Mesothelial cell of epicardium (in vitro differentiated cells): ENCODE measurements at regions not wholly inside any gene's neighbourhood (a gene's known extent, or its start where the extent isn't known, plus 50 kb on each side); places are given as distances from the start of the nearest gene placed in this dataset.

ENCODE experiments used
- DNase-seq, 2 experiments: peaks; one replicate each; pipeline ENCODE4 v3.0.0; 2021; ENCODE audit warnings: low spot score in 2 of 2; ENCODE audit not compliant: unreplicated experiment in 2 of 2
- H3K27ac Mint-ChIP-seq: 2 replicates; pipeline ENCODE4 v1.8.0; 2021; ENCODE audit warnings: mixed read lengths
- H3K27me3 Mint-ChIP-seq: 2 replicates; pipeline ENCODE4 v1.8.0; 2021; ENCODE audit warnings: low read depth, mixed read lengths
- H3K36me3 Mint-ChIP-seq: 2 replicates; pipeline ENCODE4 v1.8.0; 2021; ENCODE audit warnings: mixed read lengths
- H3K4me1 Mint-ChIP-seq: 2 replicates; pipeline ENCODE4 v1.8.0; 2021; ENCODE audit warnings: mixed read lengths
- H3K4me3 Mint-ChIP-seq: 2 replicates; pipeline ENCODE4 v1.8.0; 2021; ENCODE audit warnings: mild to moderate bottlenecking, moderate library complexity, mixed read lengths
- H3K9me3 Mint-ChIP-seq: 2 replicates; pipeline ENCODE4 v1.8.0; 2021; ENCODE audit warnings: mixed read lengths
- CTCF ChIP-seq: fragments of 200-600 bp; sonication (generic); IDR thresholded peaks from one replicate; pipeline ENCODE4 v1.5.0; 2021; ENCODE audit warnings: antibody characterized with exemption; ENCODE audit not compliant: unreplicated experiment

- Mint-ChIP-seq H3K4me3 (no peak overlapping the region), H3K9me3 (no peaks in the 10 kb centered on the region), H3K27ac (no peak overlapping the region), H3K36me3 (no peaks in the 10 kb centered on the region), H3K4me1 (peaks cover 4% of the 10 kb centered on the region), H3K27me3 (no peaks in the 10 kb centered on the region)
- TF ChIP-seq CTCF: no peak
- DNase-seq: no peak
These were observed 1028.3 kb downstream of the BRD1 start for GRCh38 chr22:48799227-48799970.

- H3K36me3 Mint-ChIP-seq: no peaks in the 10 kb centered on the region
- no peaks in the 10 kb centered on the region for H3K27me3 Mint-ChIP-seq
- H3K4me3 Mint-ChIP-seq: no peak overlapping the region
- no peak overlapping the region for H3K27ac Mint-ChIP-seq
- H3K4me1 Mint-ChIP-seq: peaks cover 4% of the 10 kb centered on the region
- no peak for DNase-seq
- no peak for TF ChIP-seq CTCF
- no peaks in the 10 kb centered on the region for H3K9me3 Mint-ChIP-seq
These were observed 1029.1 kb downstream of the BRD1 start for GRCh38 chr22:48798281-48799226.

DNA sequence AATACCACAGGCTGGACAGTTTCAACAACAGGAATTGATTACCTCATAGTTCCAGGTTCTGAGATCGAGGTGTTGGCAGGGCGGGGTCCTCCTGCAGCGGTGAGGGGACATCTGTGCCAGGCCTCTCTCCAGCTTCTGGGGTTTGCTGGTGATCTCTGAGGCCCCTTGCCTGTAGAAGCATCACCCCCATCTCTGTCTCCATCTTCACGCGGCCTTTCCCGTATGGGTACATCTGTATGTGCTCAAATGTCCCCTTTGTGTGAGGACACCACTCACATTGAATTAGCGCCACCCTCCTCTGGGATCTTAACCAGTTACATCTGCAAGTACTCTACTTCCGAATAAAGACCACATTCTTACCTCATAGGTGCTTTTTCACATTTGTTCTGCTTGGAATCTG is 1029.9 kb downstream of the BRD1 start:
- Mint-ChIP-seq H3K9me3 (peaks cover 2% of the 10 kb centered on the region), H3K4me1 (peaks cover 4% of the 10 kb centered on the region), H3K27ac (no peak overlapping the region), H3K27me3 (peaks cover 4% of the 10 kb centered on the region), H3K36me3 (no peaks in the 10 kb centered on the region), H3K4me3 (no peak overlapping the region)
- DNase-seq: no peak
- TF ChIP-seq CTCF: no peak

DNA sequence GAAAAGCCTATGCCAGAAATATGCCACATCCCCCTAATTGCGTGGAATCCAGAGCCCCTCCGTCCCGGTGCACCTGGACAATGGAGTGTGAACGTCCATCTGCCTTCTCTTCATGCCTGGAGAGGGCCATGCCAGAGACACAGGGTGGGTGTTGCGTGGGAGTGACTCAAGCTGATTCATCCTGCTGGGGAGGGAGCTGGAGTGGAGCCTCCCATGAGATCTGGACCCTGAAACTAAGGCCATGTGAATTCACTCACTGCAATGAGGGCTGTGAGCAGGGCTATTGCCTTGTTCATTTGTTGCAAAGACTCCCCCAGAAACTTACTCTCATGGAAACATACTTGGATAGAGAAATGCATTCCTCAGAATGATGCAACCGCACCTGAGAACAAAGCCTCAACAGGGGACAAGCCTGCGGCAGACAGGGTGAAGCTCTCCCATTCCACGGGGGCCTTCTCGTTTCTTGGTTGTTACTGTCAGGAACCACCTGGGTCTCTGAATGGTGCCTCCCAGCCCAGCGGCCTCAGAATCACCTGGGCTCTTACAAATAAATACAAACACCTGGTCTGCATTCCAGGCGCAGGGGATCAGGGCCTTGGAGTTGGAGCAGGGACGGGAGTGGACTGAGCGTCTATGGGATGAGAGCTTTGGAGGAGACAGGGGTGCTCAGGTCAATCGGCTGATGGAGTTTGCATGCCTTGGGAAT is 1031.2 kb downstream of the BRD1 start:
- Mint-ChIP-seq H3K27ac (no peak overlapping the region), H3K4me1 (peaks cover 4% of the 10 kb centered on the region), H3K36me3 (no peaks in the 10 kb centered on the region), H3K9me3 (peaks cover 3% of the 10 kb centered on the region), H3K27me3 (peaks cover 4% of the 10 kb centered on the region), H3K4me3 (no peak overlapping the region)
- DNase-seq: no peak
- no peak for TF ChIP-seq CTCF

GRCh38 chr22:48795664-48796063 is 1032.0 kb downstream of the BRD1 start:
- Mint-ChIP-seq H3K27me3 (peaks cover 4% of the 10 kb centered on the region), H3K27ac (no peak overlapping the region), H3K9me3 (peaks cover 3% of the 10 kb centered on the region), H3K4me1 (peaks cover 4% of the 10 kb centered on the region), H3K36me3 (no peaks in the 10 kb centered on the region), H3K4me3 (no peak overlapping the region)
- DNase-seq: no peak
- no peak for TF ChIP-seq CTCF
